ENCODE measurements at regions not wholly inside any gene's neighbourhood (a gene's known extent, or its start where the extent isn't known, plus 50 kb on each side); places are given as distances from the start of the nearest gene placed in this dataset.

- no peak for TF ChIP-seq CTCF (IDR thresholded peaks at IDR 0.05)
- no peak for TF ChIP-seq POLR2A (IDR thresholded peaks at IDR 0.05)
Measured at GRCh38 chr6:91240878-91241603, 654.2 kb upstream of the MAP3K7 start.
